Colon (tissue), 2 donors: ENCODE measurements at regions not wholly inside any gene's neighbourhood (a gene's known extent, or its start where the extent isn't known, plus 50 kb on each side); places are given as distances from the start of the nearest gene placed in this dataset.
"Not testable (repeated sequence)": the region's sequence is repeated elsewhere in the genome, so short reads cannot be mapped to it uniquely, and the experiment has no call there.

Experiments used
- FAIRE-seq: peaks from 2 replicates; lab custom pipeline; 2012; peaks lifted over from hg19 to GRCh38; lab: Jason Lieb, UNC
- donor health status: control.
- donor health status: control.

- FAIRE-seq: no peak
These were observed 361.2 kb downstream of the NPR3 start for GRCh38 chr5:33072296-33072695.

DNA sequence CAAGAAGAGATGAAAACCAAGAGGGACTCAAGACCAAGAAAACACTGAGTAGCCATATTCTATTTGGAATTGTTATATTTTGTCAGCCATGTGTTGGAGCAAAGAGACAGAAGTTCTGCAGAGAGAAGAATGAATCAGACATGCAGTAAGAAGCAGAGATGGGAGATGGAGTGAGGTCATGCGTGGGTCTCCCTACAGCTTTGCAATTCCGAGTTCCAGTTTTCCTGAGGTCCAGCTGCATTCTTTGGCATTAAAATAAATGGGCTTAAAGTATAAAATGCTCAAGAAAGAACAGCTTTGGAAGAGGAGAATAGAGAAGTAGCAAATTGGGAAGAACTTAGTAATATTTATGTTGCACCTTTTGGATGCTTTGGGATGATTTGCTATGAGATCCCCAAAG, 361.6 kb downstream of the NPR3 start:
- FAIRE-seq: no peak

- no peak for FAIRE-seq
These were observed 362.8 kb downstream of the NPR3 start for GRCh38 chr5:33073881-33074327.

DNA sequence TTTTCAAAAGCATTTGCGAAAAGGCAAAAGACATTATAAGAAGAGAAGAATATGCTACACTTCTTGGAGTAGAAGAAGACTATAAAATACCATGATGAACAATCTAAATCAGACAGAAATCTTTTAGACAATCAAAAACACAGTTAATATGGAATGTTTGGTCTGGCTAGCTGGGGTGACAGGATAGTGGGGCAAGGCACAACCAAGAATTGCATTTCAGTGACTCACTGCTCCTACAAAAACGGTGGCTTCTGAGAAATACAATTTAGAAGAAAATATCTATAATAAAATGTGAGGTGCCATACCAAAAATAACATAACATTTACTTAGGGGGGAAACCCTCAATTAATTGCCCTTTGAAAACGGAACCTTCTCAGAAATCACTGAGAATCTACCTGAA, 363.4 kb downstream of the NPR3 start:
- FAIRE-seq: no peak

DNA sequence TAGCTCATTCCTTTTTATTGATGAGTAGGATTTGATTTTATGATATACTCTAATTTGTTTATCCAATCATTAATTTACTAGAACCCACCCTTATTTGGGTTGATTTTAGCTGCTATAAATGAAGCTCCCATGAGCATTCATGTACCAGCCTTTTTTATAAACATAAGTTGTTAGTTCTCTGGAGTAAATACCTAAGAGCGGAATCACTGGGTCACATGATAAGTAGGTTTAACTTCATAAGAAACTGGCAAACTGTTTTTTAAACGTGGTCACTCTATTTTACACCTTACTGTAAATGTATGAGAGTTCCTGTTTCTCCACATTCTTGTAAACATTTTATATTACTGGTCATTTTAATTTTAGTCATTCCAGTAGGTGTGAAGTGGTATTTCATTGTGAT, 364.6 kb downstream of the NPR3 start:
- no peak for FAIRE-seq

GRCh38 chr5:33079548-33079947, 361.2 kb upstream of the TARS1 start:
- FAIRE-seq: no peak

DNA sequence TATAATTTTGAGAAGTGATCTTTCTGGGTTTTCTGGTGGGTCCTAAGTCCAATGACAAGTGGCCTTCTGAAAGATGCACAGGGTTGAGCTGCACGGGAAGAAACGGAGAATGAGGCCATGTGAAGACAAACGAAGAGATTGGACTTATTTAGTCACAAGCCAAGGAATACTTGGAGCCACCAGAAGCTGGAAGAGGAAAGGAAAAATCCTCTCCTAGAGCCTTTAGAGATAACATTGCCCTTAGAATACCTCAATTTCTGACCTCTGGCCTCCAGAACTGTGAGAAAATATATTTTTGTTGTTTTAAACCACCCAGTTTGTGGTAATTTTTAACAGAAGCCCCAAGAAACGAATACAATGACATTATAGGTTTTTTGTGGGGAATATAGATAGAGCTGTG, 360.5 kb upstream of the TARS1 start:
- no peak for FAIRE-seq

- FAIRE-seq: no peak
These were observed 352.6 kb upstream of the TARS1 start for GRCh38 chr5:33088176-33088575.

DNA sequence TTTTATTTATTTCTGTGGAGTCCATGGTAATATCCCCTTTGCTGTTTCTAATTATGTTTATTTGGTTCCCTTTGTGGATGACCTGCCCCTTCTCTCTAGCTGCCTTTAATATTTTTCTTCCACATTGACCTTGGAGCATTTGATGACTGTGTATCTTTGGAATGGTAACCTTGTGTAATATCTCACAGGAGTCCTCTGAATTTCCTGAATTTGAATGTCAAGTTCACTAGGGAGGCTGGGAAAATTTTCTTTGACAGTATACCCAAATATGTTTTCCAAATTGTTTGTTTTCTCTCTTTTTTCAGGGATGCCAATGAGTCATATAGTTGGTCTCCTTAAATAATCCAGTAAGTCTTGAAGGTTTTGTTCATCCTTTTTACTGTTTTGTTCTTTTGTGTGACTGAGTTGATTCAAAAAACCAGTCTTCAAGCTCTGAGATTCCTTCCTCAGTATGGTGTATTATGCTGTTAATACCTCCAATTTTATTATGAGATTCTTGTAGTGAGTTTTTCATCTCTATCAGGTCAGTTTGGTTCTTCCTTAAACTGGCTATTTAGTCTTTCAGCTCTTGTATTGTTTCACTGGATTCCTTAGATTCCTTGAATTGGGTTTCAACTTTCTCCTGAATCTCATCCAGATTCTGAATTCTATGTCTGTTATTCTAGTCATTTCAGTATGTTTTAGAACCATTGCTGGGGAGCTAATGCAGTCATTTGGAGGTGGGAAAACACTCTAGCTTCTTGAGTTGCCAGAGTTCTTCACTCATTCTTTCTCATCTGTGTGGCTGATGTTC, 349.0 kb upstream of the TARS1 start:
- no peak for FAIRE-seq

DNA sequence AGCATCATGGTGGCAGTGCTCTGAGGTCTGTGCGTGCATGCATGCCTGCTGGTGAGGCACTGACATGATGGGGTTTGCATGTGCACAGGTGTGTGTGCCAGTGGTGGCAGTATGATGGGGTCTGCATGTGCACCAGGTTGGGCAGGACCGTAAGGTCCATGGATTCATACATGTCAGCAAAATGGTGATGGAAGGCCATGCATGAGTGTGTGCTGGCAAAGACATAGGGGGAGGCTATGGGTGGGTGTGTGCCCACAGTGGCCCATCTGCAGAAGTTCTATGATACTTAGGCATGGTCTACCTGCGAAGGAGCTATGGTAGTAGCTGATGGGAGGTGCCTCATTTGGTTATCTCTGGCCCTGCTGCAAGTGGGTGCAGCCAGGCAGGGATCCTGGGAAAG, 348.0 kb upstream of the TARS1 start:
- no peak for FAIRE-seq

DNA sequence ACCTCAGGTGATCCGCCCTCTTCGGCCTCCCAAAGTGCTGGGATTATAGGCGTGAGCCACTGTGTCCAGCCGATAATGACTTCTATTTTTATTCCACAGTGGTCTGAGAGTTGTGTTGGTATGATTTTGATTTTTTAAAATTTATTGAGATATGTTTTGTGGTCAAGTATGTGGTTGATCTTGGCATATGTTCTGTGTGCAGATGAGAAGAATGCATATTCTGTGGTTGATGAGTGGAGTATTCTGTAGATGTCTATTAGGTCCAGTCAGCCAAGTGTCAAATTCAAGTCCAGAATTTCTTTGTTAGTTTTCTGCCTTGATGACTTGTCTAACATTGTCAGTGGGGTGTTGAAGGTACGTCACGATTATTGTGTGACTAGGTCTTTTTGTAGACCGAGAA, 338.2 kb upstream of the TARS1 start:
- FAIRE-seq: no peak

DNA sequence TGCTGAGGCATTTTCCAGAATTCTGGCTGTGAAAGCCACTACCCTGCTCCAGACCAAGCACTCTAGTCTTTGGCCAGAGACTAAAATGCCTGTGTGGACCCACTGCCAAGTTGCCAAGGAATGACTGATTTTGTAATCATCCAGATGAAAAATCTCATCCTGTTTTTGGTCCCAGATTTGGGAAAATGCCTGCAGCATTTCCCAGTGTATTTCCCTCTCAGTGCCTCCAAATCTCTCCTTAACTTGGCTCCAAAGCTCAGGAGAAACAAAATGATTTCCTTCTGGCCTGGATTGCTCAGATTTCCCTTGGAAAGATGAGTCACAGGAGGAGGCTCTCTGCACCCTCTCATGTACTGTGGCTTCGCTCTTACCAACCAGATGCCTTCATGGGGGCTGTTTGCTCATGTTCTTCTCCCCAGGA, 335.2 kb upstream of the TARS1 start:
- no peak for FAIRE-seq

- not testable (repeated sequence) for FAIRE-seq
These were observed 330.3 kb upstream of the TARS1 start for GRCh38 chr5:33110496-33110895.

- FAIRE-seq: no peak
These were observed 326.4 kb upstream of the TARS1 start for GRCh38 chr5:33114361-33114760.

DNA sequence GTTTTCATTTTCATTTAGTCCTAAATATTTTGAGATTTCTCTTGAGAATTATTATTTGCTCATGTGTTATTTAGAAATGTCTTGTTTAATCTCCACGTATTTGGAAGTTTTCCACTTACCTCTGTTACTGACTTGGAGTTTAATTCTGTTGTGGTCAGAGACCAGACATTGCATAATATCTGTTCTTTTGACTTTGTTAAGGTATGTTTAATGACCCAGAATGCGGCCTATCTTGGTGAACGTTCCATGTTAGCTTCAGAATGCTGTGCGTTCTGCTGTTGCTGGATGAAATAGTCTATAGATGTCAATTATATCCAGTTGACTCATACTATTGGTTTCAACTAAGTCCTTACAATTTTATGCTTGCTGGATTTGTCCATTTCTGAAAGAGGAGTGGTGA, 325.3 kb upstream of the TARS1 start:
- no peak for FAIRE-seq

GRCh38 chr5:33118761-33119415, 321.9 kb upstream of the TARS1 start:
- no peak for FAIRE-seq

DNA sequence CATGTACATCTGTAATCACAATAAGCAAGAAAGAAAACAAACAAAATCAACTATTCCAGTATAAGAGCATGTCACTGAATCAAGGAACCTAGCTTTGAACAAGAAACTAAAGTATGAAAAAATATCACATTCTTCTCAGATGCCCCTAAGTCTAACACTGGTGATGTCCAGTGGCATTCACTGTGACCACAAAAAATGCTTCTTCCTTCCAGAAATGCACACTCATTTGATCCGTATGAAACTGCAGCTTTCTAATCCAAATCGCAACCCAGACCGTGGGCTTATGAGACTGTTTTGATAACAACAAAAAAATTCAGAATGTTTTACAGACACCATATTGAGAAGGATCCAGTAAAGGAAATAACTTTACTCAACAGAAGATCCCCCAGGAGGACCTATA, 320.1 kb upstream of the TARS1 start:
- no peak for FAIRE-seq

GRCh38 chr5:33129309-33129708, 311.5 kb upstream of the TARS1 start:
- FAIRE-seq: no peak

DNA sequence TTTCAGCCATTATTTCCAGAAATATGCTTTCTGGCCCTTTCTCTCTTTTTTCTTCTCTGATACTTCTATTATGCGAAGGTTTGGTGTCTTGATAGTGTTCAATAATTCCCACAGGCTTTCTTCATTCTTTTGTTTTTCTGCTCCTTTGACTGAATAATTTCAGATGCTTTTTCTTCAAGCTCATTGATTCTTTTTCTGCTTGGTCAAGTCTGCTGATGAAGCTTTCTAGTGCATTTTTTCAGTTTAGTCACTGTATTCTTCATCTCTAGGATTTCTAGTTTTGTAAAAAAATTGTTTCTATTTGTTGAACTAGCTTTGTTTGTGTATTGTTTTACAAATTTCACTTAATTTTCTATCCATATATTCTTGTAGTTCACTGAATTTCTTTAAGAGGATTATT, 304.0 kb upstream of the TARS1 start:
- FAIRE-seq: no peak

GRCh38 chr5:33138145-33138544, 302.6 kb upstream of the TARS1 start:
- not testable (repeated sequence) for FAIRE-seq

DNA sequence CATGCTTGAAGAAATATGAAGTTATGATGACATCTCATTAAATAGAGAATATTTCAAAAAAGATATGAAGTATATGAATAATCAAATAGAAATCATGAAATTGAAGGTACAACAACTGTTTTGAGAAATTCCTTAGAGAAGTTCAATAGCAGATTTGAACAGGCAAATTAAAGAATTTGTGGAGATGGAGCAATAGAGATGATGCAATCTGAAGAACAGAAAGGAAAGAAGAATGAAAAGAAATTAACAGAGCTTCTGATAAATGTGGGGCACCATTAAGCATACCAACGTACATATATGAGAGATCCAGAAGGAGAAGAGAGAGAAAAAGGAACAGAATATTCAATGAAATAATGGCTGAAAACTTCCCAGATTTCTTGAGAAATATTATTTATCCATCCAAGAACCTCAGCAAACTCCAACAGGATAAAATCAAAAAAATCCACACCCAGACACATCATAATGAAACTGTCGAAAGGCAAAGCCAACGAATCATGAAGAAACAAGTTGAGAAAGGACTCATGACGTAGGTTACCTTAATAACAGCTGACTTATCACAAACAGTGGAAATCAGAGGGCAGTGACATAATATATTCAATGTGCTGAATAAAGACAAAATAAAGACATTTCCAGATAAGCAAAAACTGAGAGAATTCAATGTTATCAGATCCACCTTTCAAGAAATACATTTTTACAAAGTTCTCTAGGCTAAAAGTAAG, 297.2 kb upstream of the TARS1 start:
- FAIRE-seq: no peak

DNA sequence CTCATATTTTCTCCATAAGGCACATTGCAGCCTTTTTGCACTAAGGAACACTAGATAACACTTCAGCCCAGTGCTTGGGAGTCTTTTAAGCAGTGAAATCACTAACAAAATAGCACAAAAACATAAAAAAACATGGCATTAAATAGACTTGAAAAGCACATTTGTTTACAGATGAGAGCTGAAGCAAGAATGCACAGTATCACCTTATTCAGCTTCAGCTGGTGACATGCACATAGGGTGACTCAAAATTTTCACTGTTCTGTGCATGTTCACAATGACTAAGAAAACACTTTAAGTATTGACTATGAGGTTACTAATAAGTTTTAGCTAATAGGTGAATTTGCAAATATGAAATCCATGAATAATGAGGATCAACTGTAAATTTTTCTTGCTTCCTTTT, 293.9 kb upstream of the TARS1 start:
- no peak for FAIRE-seq

GRCh38 chr5:33148076-33148513, 292.7 kb upstream of the TARS1 start:
- no peak for FAIRE-seq
